A673 (cell line): ENCODE measurements at regions not wholly inside any gene's neighbourhood (a gene's known extent, or its start where the extent isn't known, plus 50 kb on each side); places are given as distances from the start of the nearest gene placed in this dataset.

Experiments
- BruUV-seq: library from RNA; stranded (reverse); fragments of 400-500 nt; replicated peaks from 2 replicates; lab custom pipeline; 2021; lab: Mats Ljungman, UMichigan
- CTCF ChIA-PET: fragments of 300-600 bp; sonication (Branson Sonifier 250); formaldehyde crosslinking; loops from one replicate; lab custom pipeline; 2022; ENCODE audit warnings: antibody characterized with exemption; lab: Charles Lee
- POLR2A ChIA-PET: fragments of 300-600 bp; sonication (Branson Sonifier 250); formaldehyde crosslinking; loops from one replicate; lab custom pipeline; 2022; ENCODE audit warnings: antibody characterized with exemption; ENCODE audit not compliant: low non-redundant PET; lab: Charles Lee
- DNase-seq: peaks from one replicate; pipeline ENCODE4 v3.0.0-alpha.2; 2015; ENCODE audit warnings: low spot score
- H3K27ac ChIP-seq: fragments of 200-600 bp; sonication (generic); 2 replicates; pipeline ENCODE4 v1.5.1; 2016; ENCODE audit warnings: mixed run types, low read depth, mild to moderate bottlenecking, mixed read lengths, antibody characterized with exemption, low read length; ENCODE audit not compliant: poor library complexity, severe bottlenecking
- H3K27me3 ChIP-seq: fragments of 200-600 bp; sonication (generic); replicated peaks from 2 replicates; pipeline ENCODE4 v1.6.1; 2017; ENCODE audit warnings: mixed run types, low read depth, mild to moderate bottlenecking, mixed read lengths, antibody characterized with exemption, low read length; ENCODE audit not compliant: insufficient read depth, poor library complexity
- H3K36me3 ChIP-seq: fragments of 200-600 bp; sonication (generic); 2 replicates; pipeline ENCODE4 v1.6.1; 2016; ENCODE audit warnings: mixed run types, mild to moderate bottlenecking, mixed read lengths, antibody characterized with exemption, low read length; ENCODE audit not compliant: insufficient read depth, poor library complexity, severe bottlenecking
- H3K4me1 ChIP-seq: fragments of 200-600 bp; sonication (generic); 2 replicates; pipeline ENCODE4 v1.6.1; 2017; ENCODE audit warnings: mixed run types, mild to moderate bottlenecking, mixed read lengths, antibody characterized with exemption, low read length; ENCODE audit not compliant: insufficient read depth, poor library complexity, severe bottlenecking
- H3K4me3 ChIP-seq: fragments of 200-600 bp; sonication (generic); 2 replicates; pipeline ENCODE4 v1.5.1; 2016; ENCODE audit warnings: low read depth, mixed run types, mild to moderate bottlenecking, mixed read lengths, low read length; ENCODE audit not compliant: poor library complexity, severe bottlenecking
- H3K9me3 ChIP-seq: fragments of 200-600 bp; sonication (generic); 2 replicates; pipeline ENCODE4 v1.6.1; 2016; ENCODE audit warnings: mixed run types, low read depth, mild to moderate bottlenecking, mixed read lengths, antibody characterized with exemption, low read length; ENCODE audit not compliant: poor library complexity, severe bottlenecking
- CTCF ChIP-seq: fragments of 300-800, 200-600 bp; sonication (generic); conservative IDR thresholded peaks from 2 replicates; pipeline ENCODE4 v1.5.1; 2017; ENCODE audit warnings: low read depth, mild to moderate bottlenecking, antibody characterized with exemption, low read length, moderate library complexity, mixed read lengths
- EZH2 ChIP-seq: fragments of 200-600 bp; sonication (generic); IDR thresholded peaks from 2 replicates; pipeline ENCODE4 v1.6.1; 2017; ENCODE audit warnings: borderline replicate concordance, low read depth, mild to moderate bottlenecking, mixed read lengths, antibody characterized with exemption, low read length; ENCODE audit not compliant: poor library complexity, severe bottlenecking
- intact Hi-C: fragments of 100-400 bp; cut with micrococcal nuclease; formaldehyde crosslinking; loops from one replicate; pipeline ENCODE4 v1.10.0; 2022; ENCODE audit not compliant: unreplicated experiment

GRCh38 chr12:83541446-83541845 is 854.7 kb downstream of the TMTC2 start:
- ChIA-PET CTCF (no interaction called here), POLR2A (no interaction called here)
- BruUV-seq, result no TSS peak
- intact Hi-C loops, result no loop called here
- DNase-seq, result no peak
- Histone ChIP-seq H3K27me3 (no peaks in the 10 kb centered on the region), H3K9me3 (no peaks in the 10 kb centered on the region), H3K27ac (no peak overlapping the region), H3K4me3 (no peak overlapping the region), H3K4me1 (no peaks in the 10 kb centered on the region), H3K36me3 (no peaks in the 10 kb centered on the region)
- no peak for TF ChIP-seq EZH2
- TF ChIP-seq CTCF, result no peak

DNA sequence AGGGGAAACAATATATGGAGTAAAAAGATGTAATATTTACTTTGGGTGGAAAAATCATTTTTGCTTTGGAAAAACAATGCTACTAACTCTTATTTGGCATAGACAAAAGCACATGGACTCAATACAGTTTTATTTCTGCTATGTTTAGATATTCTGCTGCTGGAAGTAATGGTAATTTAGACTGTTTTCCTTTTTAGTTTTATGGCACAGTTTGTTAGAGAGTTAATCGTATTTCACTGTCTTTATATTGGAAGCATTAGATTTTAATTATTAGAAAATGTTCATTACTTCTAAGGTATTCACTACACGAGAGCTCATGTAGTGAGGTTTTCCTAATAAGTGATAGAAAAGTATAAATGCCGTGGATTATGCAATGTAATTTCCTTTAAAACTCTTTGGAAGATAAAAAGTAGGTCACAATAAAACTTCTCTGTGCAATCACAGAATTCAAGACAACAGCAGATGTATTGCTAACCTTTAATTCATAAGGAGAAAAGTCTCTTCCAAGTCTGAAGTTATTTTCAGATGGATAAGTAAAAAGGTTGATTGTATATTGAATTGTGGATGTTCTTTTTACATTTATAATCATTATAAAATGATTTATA is 851.8 kb downstream of the TMTC2 start:
- Histone ChIP-seq H3K36me3 (no peaks in the 10 kb centered on the region), H3K27ac (no peak overlapping the region), H3K27me3 (no peaks in the 10 kb centered on the region), H3K4me1 (no peaks in the 10 kb centered on the region), H3K9me3 (no peaks in the 10 kb centered on the region), H3K4me3 (no peak overlapping the region)
- intact Hi-C loops, result no loop called here
- BruUV-seq, result no TSS peak
- POLR2A ChIA-PET, result no interaction called here
- TF ChIP-seq CTCF, result no peak
- no peak for TF ChIP-seq EZH2
- no peak for DNase-seq
- CTCF ChIA-PET, result no interaction called here

DNA sequence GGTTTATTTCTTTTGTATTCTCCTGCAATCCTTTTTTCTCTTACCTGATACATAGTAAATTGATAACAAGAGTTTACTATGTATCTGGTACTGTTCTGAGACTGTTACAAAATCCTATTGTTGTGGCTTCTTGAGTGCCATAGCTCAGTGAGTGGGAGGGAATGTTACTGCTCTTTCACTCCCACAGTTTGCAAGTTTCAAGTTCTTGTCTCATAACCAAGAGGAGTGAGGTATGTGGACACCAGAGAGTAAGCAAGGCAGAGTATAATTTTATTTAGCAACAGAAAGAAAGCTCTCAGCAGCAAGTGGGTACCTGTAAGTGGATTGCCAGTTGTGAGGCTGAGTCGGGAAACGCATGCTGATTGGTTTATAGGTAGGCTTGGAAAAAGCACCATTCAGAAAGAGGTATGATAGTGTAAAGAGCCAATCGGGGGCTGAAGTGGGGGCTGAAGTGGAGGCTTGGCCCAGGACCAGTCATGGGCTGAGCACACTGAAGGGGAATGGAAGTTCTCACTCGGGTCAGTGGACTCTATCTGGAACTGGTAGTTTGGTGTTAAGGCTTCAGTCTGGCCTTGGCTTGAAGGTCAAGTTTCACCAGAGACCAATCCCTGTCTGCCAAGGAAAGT is 850.8 kb downstream of the TMTC2 start:
- TF ChIP-seq EZH2 (no peak), CTCF (no peak)
- BruUV-seq, result no TSS peak
- Histone ChIP-seq H3K9me3 (no peaks in the 10 kb centered on the region), H3K36me3 (no peaks in the 10 kb centered on the region), H3K4me1 (no peaks in the 10 kb centered on the region), H3K27me3 (no peaks in the 10 kb centered on the region), H3K27ac (no peak overlapping the region), H3K4me3 (no peak overlapping the region)
- CTCF ChIA-PET, result no interaction called here
- DNase-seq, result no peak
- intact Hi-C loops, result no loop called here
- POLR2A ChIA-PET, result no interaction called here
